AG08395 (cell line): ENCODE measurements at regions not wholly inside any gene's neighbourhood (a gene's known extent, or its start where the extent isn't known, plus 50 kb on each side); places are given as distances from the start of the nearest gene placed in this dataset.

Experiments used
- DNase-seq: peaks from one replicate; pipeline ENCODE4 v3.0.0; 2012; ENCODE audit warnings: mixed read lengths, low spot score

GRCh38 chr10:84047258-84048010 lies 91.9 kb upstream of the GHITM start:
- no peak for DNase-seq

GRCh38 chr10:84049645-84050011 lies 89.7 kb upstream of the GHITM start:
- DNase-seq: no peak

GRCh38 chr10:84053626-84054025 lies 85.7 kb upstream of the GHITM start:
- no peak for DNase-seq

- DNase-seq: no peak
These were observed 84.6 kb upstream of the GHITM start for GRCh38 chr10:84054743-84055142.

- DNase-seq: peak; percentile 10
These were observed 79.8 kb upstream of the GHITM start for GRCh38 chr10:84059526-84059925.

GRCh38 chr10:84063440-84063839 lies 75.9 kb upstream of the GHITM start:
- no peak for DNase-seq

GRCh38 chr10:84065804-84066601 lies 73.3 kb upstream of the GHITM start:
- DNase-seq: no peak

- no peak for DNase-seq
These were observed 64.8 kb upstream of the GHITM start for GRCh38 chr10:84074521-84074920.

GRCh38 chr10:84075226-84076046 lies 63.9 kb upstream of the GHITM start:
- DNase-seq: peak; percentile 53

GRCh38 chr10:84076047-84076388 lies 63.3 kb upstream of the GHITM start:
- peak; percentile 91 for DNase-seq

GRCh38 chr10:84076540-84077195 lies 62.6 kb upstream of the GHITM start:
- peak; percentile 48 for DNase-seq

GRCh38 chr10:84077768-84078167 lies 61.5 kb upstream of the GHITM start:
- DNase-seq: no peak

- DNase-seq: no peak
These were observed 60.5 kb upstream of the GHITM start for GRCh38 chr10:84078771-84079170.

- DNase-seq: no peak
These were observed 55.0 kb upstream of the GHITM start for GRCh38 chr10:84084342-84084741.

- no peak for DNase-seq
These were observed 52.1 kb upstream of the GHITM start for GRCh38 chr10:84087202-84087601.

- no peak for DNase-seq
These were observed 50.7 kb upstream of the GHITM start for GRCh38 chr10:84088626-84089025.

- DNase-seq: no peak
These were observed 50.1 kb upstream of the GHITM start for GRCh38 chr10:84089162-84089561.
